IPS-NIHi7 (cell line): ENCODE measurements at regions not wholly inside any gene's neighbourhood (a gene's known extent, or its start where the extent isn't known, plus 50 kb on each side); places are given as distances from the start of the nearest gene placed in this dataset.
"Not testable (repeated sequence)": the region's sequence is repeated elsewhere in the genome, so short reads cannot be mapped to it uniquely, and the experiment has no call there.

Source experiments
- DNase-seq: peaks from one replicate; pipeline ENCODE4 v3.0.0; 2012; ENCODE audit warnings: mixed read lengths; ENCODE audit errors: extremely low spot score

GRCh38 chr10:106296750-106297392, 867.6 kb downstream of the SORCS1 start:
- no peak for DNase-seq

GRCh38 chr10:106284802-106285587, 879.5 kb downstream of the SORCS1 start:
- no peak for DNase-seq

DNA sequence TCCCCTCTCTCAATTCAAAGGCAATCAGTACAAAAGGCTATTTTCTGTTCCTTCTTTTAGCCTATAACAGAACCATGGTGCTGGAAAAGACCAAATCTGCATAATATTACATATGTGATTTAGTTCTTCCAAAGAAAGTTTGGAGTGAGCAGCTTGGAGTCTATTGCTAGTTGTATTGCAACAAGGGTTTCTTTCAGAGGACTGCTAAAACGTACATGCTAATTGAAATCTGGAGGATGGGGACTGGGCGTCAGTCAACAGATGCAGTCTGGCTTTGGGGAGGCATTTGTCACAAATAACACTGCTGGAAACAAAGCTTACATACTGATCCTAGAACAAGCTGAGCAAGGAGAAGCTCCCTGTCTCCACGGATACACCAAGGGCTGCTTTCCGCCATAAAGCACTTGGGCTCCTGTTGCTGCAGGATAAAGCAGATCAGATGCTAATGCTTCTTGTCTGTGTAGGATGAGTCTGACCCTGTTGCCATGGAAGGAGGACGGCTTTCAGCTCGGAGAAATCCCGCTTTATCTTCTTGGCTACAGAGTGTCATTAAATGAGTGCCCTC, 883.5 kb downstream of the SORCS1 start:
- no peak for DNase-seq

- DNase-seq = peak; percentile 33
These were observed 886.1 kb downstream of the SORCS1 start for GRCh38 chr10:106278383-106278782.

- DNase-seq = no peak
These were observed 893.3 kb downstream of the SORCS1 start for GRCh38 chr10:106271237-106271636.

- no peak for DNase-seq
These were observed 896.5 kb downstream of the SORCS1 start for GRCh38 chr10:106268000-106268399.

GRCh38 chr10:106267591-106267990, 896.9 kb downstream of the SORCS1 start:
- DNase-seq = no peak

- not testable (repeated sequence) for DNase-seq
These were observed 907.1 kb downstream of the SORCS1 start for GRCh38 chr10:106257432-106257831.

DNA sequence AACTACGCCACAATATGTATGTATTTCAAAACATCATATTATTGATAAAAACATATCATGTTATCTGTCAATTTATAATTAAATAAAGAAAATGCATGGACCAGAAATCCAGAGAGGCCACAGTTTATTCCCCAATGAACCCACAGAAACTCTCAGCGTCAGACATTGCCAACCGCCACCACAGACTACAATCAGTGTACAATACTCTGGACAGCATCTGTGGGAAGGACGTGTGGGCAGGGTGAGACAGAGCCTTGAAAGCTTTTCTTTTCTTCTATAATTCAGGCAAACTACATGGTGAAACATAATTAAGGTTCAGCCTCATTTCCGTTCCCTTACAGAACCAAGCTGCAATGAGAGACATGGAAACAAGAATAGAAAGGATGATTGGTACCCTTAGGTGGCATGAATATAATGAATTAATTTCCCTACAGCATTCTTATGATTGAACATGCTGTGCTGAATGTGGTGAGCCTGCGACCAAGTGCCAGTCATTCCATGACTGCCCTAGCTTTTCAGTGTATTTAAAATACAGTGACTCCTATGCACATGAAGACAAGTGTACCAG, 909.3 kb downstream of the SORCS1 start:
- no peak for DNase-seq

DNA sequence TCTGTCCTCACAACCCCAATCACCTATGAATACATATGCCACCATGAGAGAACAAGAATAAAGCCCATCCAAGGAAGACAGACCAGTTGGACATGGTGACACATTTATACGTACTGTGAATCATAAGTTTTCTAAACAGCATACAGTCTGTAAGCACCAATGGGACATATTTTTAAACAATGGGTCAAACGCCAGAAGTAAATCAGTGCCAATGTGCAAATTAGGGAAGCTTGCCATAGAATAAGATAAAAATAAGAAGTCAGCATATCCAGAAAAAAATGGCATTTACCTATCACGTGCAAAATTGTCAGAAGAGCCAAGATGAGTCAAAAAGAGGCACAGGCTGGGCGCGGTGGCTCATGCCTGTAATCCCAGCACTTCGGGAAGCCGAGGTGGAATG, 910.4 kb downstream of the SORCS1 start:
- no peak for DNase-seq

GRCh38 chr10:106252541-106252940, 912.0 kb downstream of the SORCS1 start:
- DNase-seq = no peak

GRCh38 chr10:106251573-106251972, 912.9 kb downstream of the SORCS1 start:
- no peak for DNase-seq

DNA sequence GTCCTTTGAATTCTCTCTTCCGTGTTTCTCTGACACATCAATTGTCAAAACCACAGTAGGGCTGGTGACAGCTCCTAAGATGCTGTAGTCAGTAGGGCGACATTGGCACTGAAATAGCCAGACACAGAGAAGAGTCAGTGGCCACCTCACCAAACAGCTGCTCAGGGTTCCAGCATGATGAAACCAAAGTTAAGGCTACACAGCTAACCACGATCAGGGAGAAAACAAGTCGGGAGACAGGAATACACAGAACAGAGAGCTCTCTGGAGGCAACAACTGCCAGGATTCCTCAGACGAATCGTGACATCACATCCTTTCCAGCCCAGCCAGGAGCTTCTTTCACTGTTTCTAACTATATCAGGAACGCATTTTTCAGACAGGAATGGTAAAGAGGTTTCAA, 922.2 kb downstream of the SORCS1 start:
- no peak for DNase-seq

DNA sequence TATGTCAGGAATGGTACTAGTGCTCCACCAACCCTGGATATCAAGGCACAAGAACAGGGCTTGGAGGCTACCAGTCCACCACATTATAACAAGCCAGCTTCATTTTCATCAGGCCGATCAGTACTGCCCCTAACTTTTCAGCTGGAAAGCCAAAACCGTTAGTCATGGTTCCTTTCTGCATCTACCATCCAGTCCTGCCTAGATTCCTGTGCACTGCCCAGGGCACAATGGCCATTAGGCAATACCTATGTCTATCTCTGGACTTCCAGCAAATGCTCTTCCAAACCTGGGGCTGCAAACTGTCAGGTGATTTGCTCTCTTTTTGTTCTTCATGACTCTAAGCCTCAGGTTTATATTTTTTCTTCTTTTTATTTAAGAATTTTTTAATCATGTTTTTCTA, 937.7 kb downstream of the SORCS1 start:
- no peak for DNase-seq

GRCh38 chr10:106226142-106226541, 938.4 kb downstream of the SORCS1 start:
- DNase-seq = no peak

GRCh38 chr10:106224676-106225075, 939.8 kb downstream of the SORCS1 start:
- no peak for DNase-seq

DNA sequence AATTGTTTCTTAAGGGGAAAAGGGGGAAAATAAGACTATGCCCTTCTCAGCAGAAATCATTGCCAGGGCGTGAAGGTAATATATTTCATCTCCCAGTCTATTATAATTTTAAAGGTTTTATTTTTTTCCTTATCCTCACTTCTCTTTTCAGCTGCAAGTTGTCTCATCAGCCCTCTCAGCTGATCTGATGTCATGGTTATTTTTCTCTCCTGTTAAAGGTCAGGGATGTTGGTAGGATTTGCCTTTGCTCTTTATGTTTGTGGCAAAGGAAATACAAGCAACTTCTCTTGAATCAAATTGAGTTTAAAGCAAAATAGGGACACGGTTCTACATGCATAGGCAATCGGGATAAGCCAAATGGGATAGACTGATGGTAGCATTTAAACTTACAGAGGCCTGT, 946.9 kb downstream of the SORCS1 start:
- DNase-seq = no peak

GRCh38 chr10:106216085-106216484, 948.4 kb downstream of the SORCS1 start:
- DNase-seq = peak; percentile 10

GRCh38 chr10:106214243-106214642, 950.3 kb downstream of the SORCS1 start:
- DNase-seq = no peak

GRCh38 chr10:106213493-106213892, 951.0 kb downstream of the SORCS1 start:
- no peak for DNase-seq

- no peak for DNase-seq
These were observed 966.2 kb downstream of the SORCS1 start for GRCh38 chr10:106198275-106198674.

GRCh38 chr10:106189292-106189691, 975.2 kb downstream of the SORCS1 start:
- DNase-seq = peak; percentile 71

DNA sequence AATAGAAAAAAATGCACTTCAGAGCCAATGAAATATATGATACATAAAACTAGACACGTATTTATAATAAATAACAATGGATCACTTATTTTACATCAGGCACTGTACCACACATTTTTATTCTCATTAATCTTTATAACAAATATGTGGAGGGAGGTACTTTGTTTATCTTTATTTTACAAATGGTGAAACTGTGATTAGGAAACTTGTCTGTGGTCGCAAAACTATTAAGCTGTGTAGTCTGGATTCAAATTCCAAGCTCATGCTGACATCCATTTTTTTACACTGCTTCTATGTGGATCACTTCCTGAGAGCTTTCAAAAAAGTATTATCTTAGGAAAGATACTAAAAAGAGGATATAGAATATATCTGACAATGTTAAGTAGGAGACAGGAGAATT, 978.6 kb downstream of the SORCS1 start:
- DNase-seq = no peak
